GM13976 (cell line): ENCODE measurements at regions not wholly inside any gene's neighbourhood (a gene's known extent, or its start where the extent isn't known, plus 50 kb on each side); places are given as distances from the start of the nearest gene placed in this dataset.

Source experiments
- DNase-seq: peaks from one replicate; pipeline ENCODE4 v3.0.0; 2012; ENCODE audit warnings: low spot score
- in situ Hi-C: fragments of 300-500 bp; cut with MboI; formaldehyde crosslinking; loops from one replicate; pipeline ENCODE4 v1.12.0; 2022; ENCODE audit warnings: low sequenced_read_pairs, mixed read lengths, inconsistent platforms; ENCODE audit not compliant: unreplicated experiment
- TF ChIP-seq, protein P1 (sequence below): IDR thresholded peaks from 2 replicates; pipeline ENCODE4 v1.5.1; 2012; ENCODE audit warnings: borderline replicate concordance, mild to moderate bottlenecking; ENCODE audit not compliant: insufficient read depth; ENCODE audit errors: extremely low read depth, missing control alignments, control extremely low read depth

DNA sequence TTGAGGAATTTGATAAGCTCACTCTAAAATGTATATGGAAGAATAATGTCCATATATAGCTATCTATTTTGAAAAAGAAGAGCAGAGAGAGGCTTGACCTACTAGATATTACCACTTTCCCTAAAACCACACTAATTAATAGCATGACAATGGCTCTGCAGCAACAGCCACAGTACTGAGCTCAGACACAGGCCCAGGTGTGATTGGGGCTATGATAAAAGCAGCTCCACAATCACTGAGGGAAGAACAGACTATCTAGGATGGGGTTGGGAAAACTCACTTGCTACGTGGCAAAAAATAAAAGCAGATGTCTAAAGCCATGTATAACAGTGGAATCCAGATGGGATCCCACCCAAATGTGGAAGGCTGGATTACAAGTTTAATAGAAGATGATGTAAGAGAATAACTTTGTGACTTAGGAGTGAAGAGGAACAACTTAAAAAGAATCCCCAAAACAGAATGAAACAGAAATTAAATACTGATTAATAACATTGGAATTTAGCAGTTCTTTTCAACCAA, 80.8 kb upstream of the RAB4A start:
- in situ Hi-C loops: no loop called here
- TF ChIP-seq, protein P1, sequence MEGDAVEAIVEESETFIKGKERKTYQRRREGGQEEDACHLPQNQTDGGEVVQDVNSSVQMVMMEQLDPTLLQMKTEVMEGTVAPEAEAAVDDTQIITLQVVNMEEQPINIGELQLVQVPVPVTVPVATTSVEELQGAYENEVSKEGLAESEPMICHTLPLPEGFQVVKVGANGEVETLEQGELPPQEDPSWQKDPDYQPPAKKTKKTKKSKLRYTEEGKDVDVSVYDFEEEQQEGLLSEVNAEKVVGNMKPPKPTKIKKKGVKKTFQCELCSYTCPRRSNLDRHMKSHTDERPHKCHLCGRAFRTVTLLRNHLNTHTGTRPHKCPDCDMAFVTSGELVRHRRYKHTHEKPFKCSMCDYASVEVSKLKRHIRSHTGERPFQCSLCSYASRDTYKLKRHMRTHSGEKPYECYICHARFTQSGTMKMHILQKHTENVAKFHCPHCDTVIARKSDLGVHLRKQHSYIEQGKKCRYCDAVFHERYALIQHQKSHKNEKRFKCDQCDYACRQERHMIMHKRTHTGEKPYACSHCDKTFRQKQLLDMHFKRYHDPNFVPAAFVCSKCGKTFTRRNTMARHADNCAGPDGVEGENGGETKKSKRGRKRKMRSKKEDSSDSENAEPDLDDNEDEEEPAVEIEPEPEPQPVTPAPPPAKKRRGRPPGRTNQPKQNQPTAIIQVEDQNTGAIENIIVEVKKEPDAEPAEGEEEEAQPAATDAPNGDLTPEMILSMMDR: no peak
- no peak for DNase-seq

DNA sequence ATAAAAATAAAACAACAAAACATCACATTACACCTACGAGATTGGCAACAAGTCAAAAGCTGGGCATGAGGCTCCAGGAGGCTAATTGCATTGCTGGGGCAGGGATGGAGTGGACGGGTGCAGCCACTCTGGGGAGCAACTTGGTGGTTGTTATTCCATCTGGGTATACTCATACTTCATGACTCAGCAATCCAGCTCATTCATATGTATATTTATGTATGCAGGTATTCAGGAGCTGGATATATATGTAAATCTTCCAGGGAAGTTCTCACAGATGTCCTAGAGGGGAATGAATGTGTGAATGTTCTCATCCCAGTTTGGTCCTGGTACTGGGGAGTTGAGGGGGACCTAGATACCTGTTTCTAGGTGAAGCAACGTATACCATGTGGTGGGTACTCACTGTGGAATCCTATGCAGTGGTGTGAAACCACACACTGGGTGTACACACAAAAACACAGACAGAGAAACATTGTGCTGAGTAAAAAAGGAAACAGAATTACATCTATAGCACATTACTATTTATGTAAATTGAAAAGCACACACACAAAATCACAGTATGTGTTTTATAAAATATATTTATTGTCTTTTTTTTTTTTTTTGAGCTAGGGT, 79.7 kb upstream of the RAB4A start:
- no peak for DNase-seq
- TF ChIP-seq, protein P1: no peak
- in situ Hi-C loops: no loop called here

DNA sequence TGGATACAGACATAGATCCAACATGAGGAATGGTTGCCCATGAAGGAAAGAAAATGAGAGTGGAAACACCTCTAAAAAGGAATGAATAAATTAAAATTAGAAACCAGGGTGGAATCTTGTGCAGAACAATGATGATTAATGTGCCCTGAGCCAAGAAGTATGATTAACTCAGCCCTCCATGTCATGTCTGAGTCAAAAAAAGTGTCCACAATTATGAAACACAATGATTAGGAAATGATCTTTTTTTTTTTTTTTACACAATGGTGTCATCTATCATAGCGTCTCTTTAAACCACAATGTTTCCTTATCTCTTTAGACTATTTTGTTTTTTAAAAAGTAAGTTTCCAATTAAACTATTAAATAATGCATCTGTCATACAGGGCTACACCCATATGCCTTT, 78.9 kb upstream of the RAB4A start:
- TF ChIP-seq, protein P1: no peak
- DNase-seq: no peak
- in situ Hi-C loops: no loop called here

DNA sequence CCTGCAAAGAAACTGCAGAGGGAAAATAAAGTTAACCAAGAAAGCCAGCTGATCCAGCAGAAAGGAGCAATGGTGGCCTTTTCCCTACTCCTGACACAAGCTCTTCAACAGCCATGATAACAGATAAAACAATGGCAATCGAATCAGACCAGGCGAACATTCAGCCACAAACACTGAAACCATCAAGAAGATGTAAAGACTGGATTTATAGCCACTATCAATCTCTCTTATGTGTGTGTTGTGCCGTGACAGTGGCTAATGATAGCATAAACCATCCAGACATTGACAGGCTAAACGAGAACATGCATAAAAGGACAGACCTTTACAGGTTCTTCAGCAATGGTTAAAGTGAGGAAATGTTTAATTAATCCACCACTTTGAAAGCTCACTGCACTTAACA, 78.1 kb upstream of the RAB4A start:
- TF ChIP-seq, protein P1: no peak
- in situ Hi-C loops: no loop called here
- DNase-seq: no peak

DNA sequence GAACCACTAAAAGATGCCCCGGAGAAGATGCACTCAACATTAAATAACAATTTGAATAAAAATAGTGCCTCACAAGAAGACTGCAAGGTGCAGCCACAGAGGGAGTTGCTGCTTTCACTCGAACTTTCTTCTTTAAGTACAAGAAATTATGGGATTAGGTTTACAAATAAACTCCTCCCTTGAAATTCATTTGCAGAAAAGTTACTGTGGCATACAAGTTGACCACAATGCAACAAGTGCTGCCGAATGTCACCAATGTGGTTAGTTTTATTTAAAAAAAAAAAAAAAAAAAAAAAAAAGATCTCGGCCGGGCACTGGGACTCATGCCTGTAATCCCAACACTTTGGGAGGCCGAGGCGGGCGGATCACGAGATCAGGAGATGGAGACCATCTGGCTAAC, 76.8 kb upstream of the RAB4A start:
- in situ Hi-C loops: no loop called here
- TF ChIP-seq, protein P1: no peak
- DNase-seq: no peak

DNA sequence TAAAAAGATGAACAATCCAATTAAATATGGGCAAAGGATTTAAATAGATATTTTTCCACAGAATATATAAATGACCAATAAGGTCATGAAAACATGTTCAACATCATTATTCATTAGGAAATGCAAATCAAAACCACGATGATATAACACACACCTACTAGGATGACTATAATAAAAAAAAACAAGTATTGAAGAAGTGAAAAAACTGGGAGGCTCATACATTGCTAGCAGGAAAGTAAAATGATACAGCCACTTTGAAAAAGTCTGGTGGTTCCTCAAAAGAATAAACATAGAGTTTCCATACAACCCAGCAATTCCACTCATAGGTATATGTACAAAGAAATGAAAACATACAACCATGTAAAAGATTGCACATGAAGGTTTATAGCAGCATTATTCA, 75.7 kb upstream of the RAB4A start:
- DNase-seq: no peak
- TF ChIP-seq, protein P1: no peak
- in situ Hi-C loops: no loop called here
